Effector memory CD8-positive, alpha-beta T cell (primary cell): ENCODE measurements at regions not wholly inside any gene's neighbourhood (a gene's known extent, or its start where the extent isn't known, plus 50 kb on each side); places are given as distances from the start of the nearest gene placed in this dataset.

ENCODE experiments used
- ATAC-seq: fragments of 150-1000 bp; cut with Tn5 transposase; replicated peaks from 2 replicates; pipeline ENCODE4 v1.10.0; 2021; ENCODE audit warnings: mild to moderate bottlenecking, moderate library complexity
- DNase-seq, 3 experiments: peaks; one replicate each; pipeline ENCODE4 v3.0.0; 2021
- H3K27ac Mint-ChIP-seq, 2 donors: one replicate each; pipeline ENCODE4 v1.8.0; 2022; ENCODE audit warnings: mild to moderate bottlenecking in 2 of 2, mixed read lengths in 2 of 2, moderate library complexity in 2 of 2
- H3K27me3 Mint-ChIP-seq, 2 donors: one replicate each; pipeline ENCODE4 v1.8.0; 2022; ENCODE audit warnings: mixed read lengths in 2 of 2
- H3K36me3 Mint-ChIP-seq: one replicate; pipeline ENCODE4 v1.8.0; 2022; ENCODE audit warnings: mild to moderate bottlenecking, moderate library complexity, mixed read lengths; ENCODE audit not compliant: insufficient read depth
- H3K4me1 Mint-ChIP-seq, 2 donors: one replicate each; pipeline ENCODE4 v1.8.0; 2022; ENCODE audit warnings: low read depth in 2 of 2, mixed read lengths in 2 of 2
- H3K4me3 Mint-ChIP-seq, 2 donors: one replicate each; pipeline ENCODE4 v1.8.0; 2022; ENCODE audit warnings: mild to moderate bottlenecking in 2 of 2, mixed read lengths in 2 of 2, moderate library complexity in 2 of 2
- H3K9me3 Mint-ChIP-seq, 2 donors: one replicate each; pipeline ENCODE4 v1.8.0; 2022; ENCODE audit warnings: mixed read lengths in 2 of 2

GRCh38 chr6:121799574-121799973, 364.1 kb downstream of the GJA1 start:
- Mint-ChIP-seq H3K36me3 (no peaks in the 10 kb centered on the region), H3K27me3 (no peaks in the 10 kb centered on the region), H3K4me3 (no peak overlapping the region), H3K9me3 (peaks cover 20 to 22% of the 10 kb centered on the region in 2 donors), H3K27ac (no peak overlapping the region), H3K4me1 (no peaks in the 10 kb centered on the region)
- no peak for DNase-seq
- ATAC-seq: no peak

GRCh38 chr6:121800047-121800446, 364.6 kb downstream of the GJA1 start:
- no peak for ATAC-seq
- no peak overlapping the region for H3K27ac Mint-ChIP-seq
- no peaks in the 10 kb centered on the region for H3K4me1 Mint-ChIP-seq
- no peak for DNase-seq
- H3K9me3 Mint-ChIP-seq: peaks cover 20 to 22% of the 10 kb centered on the region in 2 donors
- no peaks in the 10 kb centered on the region for H3K36me3 Mint-ChIP-seq
- H3K27me3 Mint-ChIP-seq: no peaks in the 10 kb centered on the region
- no peak overlapping the region for H3K4me3 Mint-ChIP-seq

GRCh38 chr6:121806116-121806515, 370.7 kb downstream of the GJA1 start:
- H3K9me3 Mint-ChIP-seq: peaks cover 3 to 11% of the 10 kb centered on the region in 2 donors

GRCh38 chr6:121809211-121809610, 373.8 kb downstream of the GJA1 start:
- no peaks in the 10 kb centered on the region for H3K36me3 Mint-ChIP-seq
- H3K9me3 Mint-ChIP-seq: peaks cover 0 to 4% of the 10 kb centered on the region in 2 donors
- no peaks in the 10 kb centered on the region for H3K4me1 Mint-ChIP-seq
- H3K27ac Mint-ChIP-seq: no peak overlapping the region
- no peak overlapping the region for H3K4me3 Mint-ChIP-seq
- ATAC-seq (no peak), DNase-seq (no peak)
- H3K27me3 Mint-ChIP-seq: no peaks in the 10 kb centered on the region

More at GRCh38 chr6:121806116-121806515, 370.7 kb downstream of the GJA1 start:
- H3K4me3 Mint-ChIP-seq: no peak overlapping the region
- no peak overlapping the region for H3K27ac Mint-ChIP-seq
- H3K27me3 Mint-ChIP-seq: no peaks in the 10 kb centered on the region
- no peak for ATAC-seq
- DNase-seq: no peak
- no peaks in the 10 kb centered on the region for H3K4me1 Mint-ChIP-seq
- no peaks in the 10 kb centered on the region for H3K36me3 Mint-ChIP-seq

GRCh38 chr6:121810158-121811032, 374.9 kb downstream of the GJA1 start:
- H3K27me3 Mint-ChIP-seq: no peaks in the 10 kb centered on the region
- peaks cover 0 to 4% of the 10 kb centered on the region in 2 donors for H3K9me3 Mint-ChIP-seq
- H3K36me3 Mint-ChIP-seq: no peaks in the 10 kb centered on the region
- no peaks in the 10 kb centered on the region for H3K4me1 Mint-ChIP-seq
- no peak overlapping the region for H3K27ac Mint-ChIP-seq
- H3K4me3 Mint-ChIP-seq: no peak overlapping the region
- ATAC-seq (no peak), DNase-seq (no peak)

GRCh38 chr6:121811106-121811505, 375.7 kb downstream of the GJA1 start:
- Mint-ChIP-seq H3K4me3 (no peak overlapping the region), H3K36me3 (no peaks in the 10 kb centered on the region), H3K4me1 (no peaks in the 10 kb centered on the region), H3K27ac (no peak overlapping the region), H3K27me3 (no peaks in the 10 kb centered on the region), H3K9me3 (peaks cover 0 to 4% of the 10 kb centered on the region in 2 donors)
- ATAC-seq: no peak
- no peak for DNase-seq

GRCh38 chr6:121816361-121816760, 380.9 kb downstream of the GJA1 start:
- H3K4me3 Mint-ChIP-seq: no peak overlapping the region
- no peaks in the 10 kb centered on the region for H3K27me3 Mint-ChIP-seq
- H3K27ac Mint-ChIP-seq: no peak overlapping the region
- ATAC-seq (no peak), DNase-seq (no peak)
- no peaks in the 10 kb centered on the region for H3K36me3 Mint-ChIP-seq
- H3K4me1 Mint-ChIP-seq: no peaks in the 10 kb centered on the region
- H3K9me3 Mint-ChIP-seq: peaks cover 0 to 5% of the 10 kb centered on the region in 2 donors

- H3K4me3 Mint-ChIP-seq: no peak overlapping the region
- no peak overlapping the region for H3K27ac Mint-ChIP-seq
- no peaks in the 10 kb centered on the region for H3K27me3 Mint-ChIP-seq
- no peaks in the 10 kb centered on the region for H3K4me1 Mint-ChIP-seq
- H3K9me3 Mint-ChIP-seq: peaks cover 6 to 9% of the 10 kb centered on the region in 2 donors
- no peaks in the 10 kb centered on the region for H3K36me3 Mint-ChIP-seq
- ATAC-seq (no peak), DNase-seq (no peak)
Measured at GRCh38 chr6:121816906-121817540, 381.6 kb downstream of the GJA1 start.

- Mint-ChIP-seq H3K4me3 (no peak overlapping the region), H3K9me3 (peaks cover 8 to 12% of the 10 kb centered on the region in 2 donors), H3K36me3 (no peaks in the 10 kb centered on the region), H3K27ac (no peak overlapping the region), H3K27me3 (no peaks in the 10 kb centered on the region), H3K4me1 (no peaks in the 10 kb centered on the region)
- DNase-seq: no peak
- no peak for ATAC-seq
Measured at GRCh38 chr6:121823437-121823851, 388.0 kb downstream of the GJA1 start.

GRCh38 chr6:121826156-121826810, 390.8 kb downstream of the GJA1 start:
- H3K4me3 Mint-ChIP-seq: no peak overlapping the region
- peaks cover 8 to 14% of the 10 kb centered on the region in 2 donors for H3K9me3 Mint-ChIP-seq
- no peak for ATAC-seq
- DNase-seq: no peak
- no peaks in the 10 kb centered on the region for H3K4me1 Mint-ChIP-seq
- no peaks in the 10 kb centered on the region for H3K27me3 Mint-ChIP-seq
- no peaks in the 10 kb centered on the region for H3K36me3 Mint-ChIP-seq
- no peak overlapping the region for H3K27ac Mint-ChIP-seq

- no peak for ATAC-seq
- H3K4me3 Mint-ChIP-seq: no peak overlapping the region
- peaks cover 0 to 10% of the 10 kb centered on the region in 2 donors for H3K9me3 Mint-ChIP-seq
- no peaks in the 10 kb centered on the region for H3K27me3 Mint-ChIP-seq
- no peaks in the 10 kb centered on the region for H3K4me1 Mint-ChIP-seq
- H3K27ac Mint-ChIP-seq: no peak overlapping the region
- no peaks in the 10 kb centered on the region for H3K36me3 Mint-ChIP-seq
- no peak for DNase-seq
Measured at GRCh38 chr6:121828146-121828886, 392.9 kb downstream of the GJA1 start.

- Mint-ChIP-seq H3K4me1 (no peaks in the 10 kb centered on the region), H3K27me3 (no peaks in the 10 kb centered on the region), H3K9me3 (peaks cover 0 to 21% of the 10 kb centered on the region in 2 donors), H3K4me3 (no peak overlapping the region), H3K36me3 (no peaks in the 10 kb centered on the region), H3K27ac (no peak overlapping the region)
- ATAC-seq (no peak), DNase-seq (no peak)
Measured at GRCh38 chr6:121830736-121831135, 395.3 kb downstream of the GJA1 start.

GRCh38 chr6:121835662-121836061, 400.2 kb downstream of the GJA1 start:
- no peak overlapping the region for H3K4me3 Mint-ChIP-seq
- H3K27me3 Mint-ChIP-seq: no peaks in the 10 kb centered on the region

More at GRCh38 chr6:121835662-121836061, 400.2 kb downstream of the GJA1 start:
- Mint-ChIP-seq H3K4me1 (no peaks in the 10 kb centered on the region), H3K9me3 (peaks cover 0 to 19% of the 10 kb centered on the region in 2 donors), H3K36me3 (no peaks in the 10 kb centered on the region), H3K27ac (no peak overlapping the region)
- ATAC-seq (no peak), DNase-seq (no peak)
